ENCODE measurements at regions not wholly inside any gene's neighbourhood (a gene's known extent, or its start where the extent isn't known, plus 50 kb on each side); places are given as distances from the start of the nearest gene placed in this dataset.
"Not testable (repeated sequence)": the region's sequence is repeated elsewhere in the genome, so short reads cannot be mapped to it uniquely, and the experiment has no call there.

- no peak for DNase-seq
These were observed 619.0 kb downstream of the ANKRD7 start for GRCh38 chr7:118843456-118843855.

- DNase-seq, result no peak
These were observed 620.2 kb downstream of the ANKRD7 start for GRCh38 chr7:118844748-118845147.

GRCh38 chr7:118845791-118846190, 621.3 kb downstream of the ANKRD7 start:
- DNase-seq, result no peak

GRCh38 chr7:118846977-118847376, 622.5 kb downstream of the ANKRD7 start:
- DNase-seq, result no peak

- DNase-seq, result no peak
These were observed 630.8 kb downstream of the ANKRD7 start for GRCh38 chr7:118855290-118855689.

- no peak for DNase-seq
These were observed 634.2 kb downstream of the ANKRD7 start for GRCh38 chr7:118858651-118859149.

- DNase-seq, result no peak
These were observed 637.1 kb downstream of the ANKRD7 start for GRCh38 chr7:118861581-118861980.

- no peak for DNase-seq
These were observed 638.2 kb downstream of the ANKRD7 start for GRCh38 chr7:118862740-118863139.

- no peak for DNase-seq
These were observed 639.5 kb downstream of the ANKRD7 start for GRCh38 chr7:118863966-118864365.

GRCh38 chr7:118867860-118868259, 643.4 kb downstream of the ANKRD7 start:
- no peak for DNase-seq

- DNase-seq, result not testable (repeated sequence)
These were observed 644.6 kb downstream of the ANKRD7 start for GRCh38 chr7:118869141-118869540.

- peak; percentile 16 for DNase-seq
These were observed 645.7 kb downstream of the ANKRD7 start for GRCh38 chr7:118870187-118870586.

- peak; percentile 20 for DNase-seq
These were observed 648.1 kb downstream of the ANKRD7 start for GRCh38 chr7:118872568-118872967.

GRCh38 chr7:118877187-118877586, 652.7 kb downstream of the ANKRD7 start:
- DNase-seq, result no peak

GRCh38 chr7:118878336-118878735, 653.8 kb downstream of the ANKRD7 start:
- no peak for DNase-seq

- DNase-seq, result no peak
These were observed 673.8 kb downstream of the ANKRD7 start for GRCh38 chr7:118898284-118898683.

- no peak for DNase-seq
These were observed 678.1 kb downstream of the ANKRD7 start for GRCh38 chr7:118902600-118902999.

- DNase-seq, result no peak
These were observed 683.5 kb downstream of the ANKRD7 start for GRCh38 chr7:118907911-118908527.

- not testable (repeated sequence) for DNase-seq
These were observed 691.6 kb downstream of the ANKRD7 start for GRCh38 chr7:118916120-118916519.

- no peak for DNase-seq
These were observed 694.1 kb downstream of the ANKRD7 start for GRCh38 chr7:118918556-118918955.

- no peak for DNase-seq
These were observed 714.3 kb downstream of the ANKRD7 start for GRCh38 chr7:118938845-118939244.

GRCh38 chr7:118944271-118944670, 719.8 kb downstream of the ANKRD7 start:
- no peak for DNase-seq

GRCh38 chr7:118945911-118946682, 721.6 kb downstream of the ANKRD7 start:
- DNase-seq, result no peak

- no peak for DNase-seq
These were observed 724.0 kb downstream of the ANKRD7 start for GRCh38 chr7:118948508-118948907.

All from NCI-H2227 treated with DMSO at 0.1 percent for 48 hours (cell line).